Middle frontal gyrus (tissue), 1 donor: ENCODE measurements at regions not wholly inside any gene's neighbourhood (a gene's known extent, or its start where the extent isn't known, plus 50 kb on each side); places are given as distances from the start of the nearest gene placed in this dataset.

ENCODE experiments used
- DNase-seq: peaks from one replicate; pipeline ENCODE4 v3.0.0-alpha.2; 2015; ENCODE audit warnings: low spot score; ENCODE audit errors: extremely low spot score

- DNase-seq, result no peak
Measured at GRCh38 chr7:41367967-41368882, 334.7 kb downstream of the INHBA start.

- no peak for DNase-seq
Measured at GRCh38 chr7:41351091-41351490, 351.8 kb downstream of the INHBA start.

GRCh38 chr7:41346878-41347277 is 356.0 kb downstream of the INHBA start:
- DNase-seq, result no peak

- no peak for DNase-seq
Measured at GRCh38 chr7:41339913-41340676, 362.8 kb downstream of the INHBA start.

GRCh38 chr7:41336981-41337380 is 365.9 kb downstream of the INHBA start:
- DNase-seq, result no peak

- no peak for DNase-seq
Measured at GRCh38 chr7:41336455-41336952, 366.4 kb downstream of the INHBA start.

- no peak for DNase-seq
Measured at GRCh38 chr7:41334071-41334862, 368.6 kb downstream of the INHBA start.

- no peak for DNase-seq
Measured at GRCh38 chr7:41333511-41333910, 369.4 kb downstream of the INHBA start.

GRCh38 chr7:41331194-41331593 is 371.7 kb downstream of the INHBA start:
- DNase-seq, result no peak

- DNase-seq, result no peak
Measured at GRCh38 chr7:41328544-41328943, 374.3 kb downstream of the INHBA start.

GRCh38 chr7:41328131-41328530 is 374.8 kb downstream of the INHBA start:
- no peak for DNase-seq

GRCh38 chr7:41326616-41327015 is 376.3 kb downstream of the INHBA start:
- no peak for DNase-seq

- DNase-seq, result no peak
Measured at GRCh38 chr7:41323806-41324205, 379.1 kb downstream of the INHBA start.

GRCh38 chr7:41319581-41319980 is 383.3 kb downstream of the INHBA start:
- DNase-seq, result no peak

- DNase-seq, result no peak
Measured at GRCh38 chr7:41316410-41316809, 386.5 kb downstream of the INHBA start.

GRCh38 chr7:41315764-41316163 is 387.1 kb downstream of the INHBA start:
- no peak for DNase-seq

GRCh38 chr7:41313171-41313570 is 389.7 kb downstream of the INHBA start:
- no peak for DNase-seq

- no peak for DNase-seq
Measured at GRCh38 chr7:41312235-41312634, 390.7 kb downstream of the INHBA start.

GRCh38 chr7:41311301-41311700 is 391.6 kb downstream of the INHBA start:
- no peak for DNase-seq

GRCh38 chr7:41306486-41306885 is 396.4 kb downstream of the INHBA start:
- DNase-seq, result no peak

- no peak for DNase-seq
Measured at GRCh38 chr7:41305001-41305400, 397.9 kb downstream of the INHBA start.
